AG04450 (cell line): ENCODE measurements at regions not wholly inside any gene's neighbourhood (a gene's known extent, or its start where the extent isn't known, plus 50 kb on each side); places are given as distances from the start of the nearest gene placed in this dataset.
"Not testable (repeated sequence)": the region's sequence is repeated elsewhere in the genome, so short reads cannot be mapped to it uniquely, and the experiment has no call there.

Source experiments
- CTCF ChIA-PET: fragments of 300-600, 350-600 bp; formaldehyde crosslinking; extraction: SDS; loops from one replicate; lab custom pipeline; 2022; ENCODE audit warnings: antibody characterized with exemption, inconsistent platforms; lab: Charles Lee
- POLR2A ChIA-PET: fragments of 350-600 bp; formaldehyde crosslinking; extraction: SDS; loops from one replicate; lab custom pipeline; 2021; ENCODE audit warnings: antibody characterized with exemption, inconsistent platforms; lab: Yijun Ruan, JAX
- DNase-seq: peaks from one replicate; pipeline ENCODE4 v3.0.0-alpha.2; 2011; ENCODE audit warnings: low read depth, low spot score
- H3K27ac ChIP-seq: one replicate; pipeline ENCODE4 v1.5.1; 2012; ENCODE audit warnings: low read depth, low read length, control low read depth
- H3K27me3 ChIP-seq: one replicate; pipeline ENCODE4 v1.6.0; 2012; ENCODE audit warnings: low read length; ENCODE audit not compliant: control insufficient read depth, insufficient read depth
- H3K4me3 ChIP-seq: 2 replicates; pipeline ENCODE4 v1.5.1; 2011; ENCODE audit warnings: mild to moderate bottlenecking, low read depth, low read length, control low read depth
- H3K9me3 ChIP-seq: 2 replicates; pipeline ENCODE4 v1.5.1; 2012; ENCODE audit warnings: low read length; ENCODE audit not compliant: control insufficient read depth, insufficient read depth
- TF ChIP-seq, protein P1 (sequence below): IDR thresholded peaks from 2 replicates; pipeline ENCODE4 v1.5.1; 2011; ENCODE audit warnings: low read depth, low read length, control low read depth, inconsistent platforms

DNA sequence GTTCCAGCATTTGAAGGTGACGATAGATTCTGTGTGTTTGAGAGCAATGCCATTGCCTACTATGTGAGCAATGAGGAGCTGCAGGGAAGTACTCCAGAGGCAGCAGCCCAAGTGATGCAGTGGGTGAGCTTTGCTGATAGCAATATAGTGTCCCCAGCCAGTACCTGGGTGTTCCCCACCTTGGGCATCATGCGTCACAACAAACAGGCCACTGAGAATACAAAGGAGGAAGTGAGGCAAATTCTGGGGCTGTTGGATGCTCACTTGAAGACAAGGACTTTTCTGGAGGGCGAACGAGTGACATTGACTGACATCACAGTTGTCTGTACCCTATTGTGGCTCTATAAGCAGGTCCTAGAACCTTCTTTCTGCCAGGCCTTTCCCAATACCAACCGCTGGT, 142.0 kb downstream of the PLS3 start:
- no peak for DNase-seq
- TF ChIP-seq, protein P1, sequence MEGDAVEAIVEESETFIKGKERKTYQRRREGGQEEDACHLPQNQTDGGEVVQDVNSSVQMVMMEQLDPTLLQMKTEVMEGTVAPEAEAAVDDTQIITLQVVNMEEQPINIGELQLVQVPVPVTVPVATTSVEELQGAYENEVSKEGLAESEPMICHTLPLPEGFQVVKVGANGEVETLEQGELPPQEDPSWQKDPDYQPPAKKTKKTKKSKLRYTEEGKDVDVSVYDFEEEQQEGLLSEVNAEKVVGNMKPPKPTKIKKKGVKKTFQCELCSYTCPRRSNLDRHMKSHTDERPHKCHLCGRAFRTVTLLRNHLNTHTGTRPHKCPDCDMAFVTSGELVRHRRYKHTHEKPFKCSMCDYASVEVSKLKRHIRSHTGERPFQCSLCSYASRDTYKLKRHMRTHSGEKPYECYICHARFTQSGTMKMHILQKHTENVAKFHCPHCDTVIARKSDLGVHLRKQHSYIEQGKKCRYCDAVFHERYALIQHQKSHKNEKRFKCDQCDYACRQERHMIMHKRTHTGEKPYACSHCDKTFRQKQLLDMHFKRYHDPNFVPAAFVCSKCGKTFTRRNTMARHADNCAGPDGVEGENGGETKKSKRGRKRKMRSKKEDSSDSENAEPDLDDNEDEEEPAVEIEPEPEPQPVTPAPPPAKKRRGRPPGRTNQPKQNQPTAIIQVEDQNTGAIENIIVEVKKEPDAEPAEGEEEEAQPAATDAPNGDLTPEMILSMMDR, result no peak
- POLR2A ChIA-PET, result no interaction called here
- Histone ChIP-seq H3K27ac (no peak overlapping the region), H3K4me3 (no peak overlapping the region), H3K9me3 (no peaks in the 10 kb centered on the region), H3K27me3 (no peaks in the 10 kb centered on the region)
- CTCF ChIA-PET, result interaction anchor here (1.1 kb wide), 1 partner anchor 12 kb away, joined by 3 read pairs; no protein-coding TSS in a partner anchor

DNA sequence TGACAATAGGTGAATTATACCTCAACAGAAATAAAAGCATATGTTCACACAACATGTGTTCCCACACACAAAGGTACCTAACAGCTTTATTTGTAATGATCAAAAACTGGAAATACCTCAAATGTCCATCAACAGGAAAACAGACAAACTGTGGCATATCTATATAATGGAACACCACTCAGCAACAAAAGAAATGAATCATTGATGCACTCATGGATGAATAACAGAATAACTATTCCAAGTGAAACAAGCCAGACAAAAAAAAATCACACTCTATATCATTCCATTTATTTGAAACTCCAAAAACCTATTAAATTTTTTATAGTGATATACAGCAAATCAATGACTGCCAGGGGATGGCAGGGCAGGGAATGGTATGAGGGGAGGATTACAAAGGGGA, 148.1 kb downstream of the PLS3 start:
- no peak for DNase-seq
- ChIA-PET POLR2A (no interaction called here), CTCF (no interaction called here)
- TF ChIP-seq, protein P1, result no peak
- no peaks in the 10 kb centered on the region for H3K9me3 ChIP-seq
- no peak overlapping the region for H3K27ac ChIP-seq
- no peak overlapping the region for H3K4me3 ChIP-seq
- no peaks in the 10 kb centered on the region for H3K27me3 ChIP-seq

DNA sequence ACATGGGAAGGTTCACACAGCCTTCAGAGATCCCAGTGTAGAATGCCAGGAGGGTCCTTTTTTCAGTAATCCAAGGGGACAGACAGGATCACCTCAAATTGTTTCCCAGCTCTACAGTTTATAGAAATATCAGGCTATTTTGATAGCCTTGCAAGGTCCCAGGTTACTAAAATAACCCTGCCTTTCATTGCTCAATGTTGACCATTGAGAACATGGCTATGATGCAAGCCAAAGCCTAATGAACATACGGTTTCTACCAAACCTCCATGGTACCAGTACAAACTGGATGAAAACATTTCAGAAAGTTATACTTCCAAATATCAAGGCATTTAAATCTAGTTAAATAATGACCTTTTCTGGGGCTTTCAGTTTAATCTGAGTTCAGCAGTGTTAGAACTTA, 151.5 kb downstream of the PLS3 start:
- DNase-seq, result no peak
- ChIA-PET CTCF (no interaction called here), POLR2A (no interaction called here)
- Histone ChIP-seq H3K27me3 (no peaks in the 10 kb centered on the region), H3K9me3 (no peaks in the 10 kb centered on the region), H3K4me3 (no peak overlapping the region), H3K27ac (no peak overlapping the region)
- TF ChIP-seq, protein P1, result no peak

DNA sequence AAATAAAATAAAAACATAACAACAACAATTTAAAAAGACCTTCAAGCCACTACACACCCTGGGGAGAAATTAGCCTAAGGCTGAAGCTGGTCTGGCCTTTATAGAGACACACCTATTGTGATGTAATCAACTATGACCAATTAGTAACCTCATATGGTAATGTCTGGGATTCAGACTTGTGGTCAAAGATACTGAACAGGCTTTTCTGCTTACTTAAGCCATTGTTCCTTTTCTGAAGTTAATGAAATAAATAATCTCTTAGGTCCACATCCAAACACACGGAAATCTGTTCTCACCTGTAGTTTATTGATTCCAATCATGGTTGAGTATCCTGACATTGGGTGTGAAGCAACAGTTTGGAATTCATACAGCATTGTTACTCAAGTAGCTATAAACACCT, 152.5 kb downstream of the PLS3 start:
- H3K9me3 ChIP-seq, result no peaks in the 10 kb centered on the region
- CTCF ChIA-PET, result no interaction called here
- POLR2A ChIA-PET, result no interaction called here
- H3K4me3 ChIP-seq, result no peak overlapping the region
- DNase-seq, result no peak
- H3K27me3 ChIP-seq, result no peaks in the 10 kb centered on the region
- TF ChIP-seq, protein P1, result no peak
- H3K27ac ChIP-seq, result no peak overlapping the region

DNA sequence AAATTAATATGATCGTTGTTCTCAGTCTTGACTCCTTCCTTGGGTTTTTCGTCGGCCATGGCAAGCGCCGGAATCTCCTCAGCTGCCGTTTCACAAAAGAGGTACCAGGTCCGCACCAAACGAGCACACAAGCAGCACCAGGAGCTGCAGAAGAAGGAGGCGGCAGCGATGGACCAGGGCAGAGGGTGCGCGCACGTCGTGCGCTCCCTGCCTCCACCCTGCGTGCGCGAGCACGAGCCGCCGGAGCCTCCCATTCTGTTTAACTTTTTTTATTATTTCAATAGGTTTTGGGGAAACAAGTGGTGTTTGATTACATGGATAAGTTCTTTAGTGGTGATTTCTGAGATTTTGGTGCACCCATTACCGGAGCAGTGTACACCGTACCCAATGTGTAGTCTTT, 158.2 kb downstream of the PLS3 start:
- Histone ChIP-seq H3K9me3 (no peaks in the 10 kb centered on the region), H3K4me3 (no peak overlapping the region), H3K27ac (no peak overlapping the region), H3K27me3 (no peaks in the 10 kb centered on the region)
- no peak for DNase-seq
- ChIA-PET CTCF (no interaction called here), POLR2A (no interaction called here)
- TF ChIP-seq, protein P1, result no peak

DNA sequence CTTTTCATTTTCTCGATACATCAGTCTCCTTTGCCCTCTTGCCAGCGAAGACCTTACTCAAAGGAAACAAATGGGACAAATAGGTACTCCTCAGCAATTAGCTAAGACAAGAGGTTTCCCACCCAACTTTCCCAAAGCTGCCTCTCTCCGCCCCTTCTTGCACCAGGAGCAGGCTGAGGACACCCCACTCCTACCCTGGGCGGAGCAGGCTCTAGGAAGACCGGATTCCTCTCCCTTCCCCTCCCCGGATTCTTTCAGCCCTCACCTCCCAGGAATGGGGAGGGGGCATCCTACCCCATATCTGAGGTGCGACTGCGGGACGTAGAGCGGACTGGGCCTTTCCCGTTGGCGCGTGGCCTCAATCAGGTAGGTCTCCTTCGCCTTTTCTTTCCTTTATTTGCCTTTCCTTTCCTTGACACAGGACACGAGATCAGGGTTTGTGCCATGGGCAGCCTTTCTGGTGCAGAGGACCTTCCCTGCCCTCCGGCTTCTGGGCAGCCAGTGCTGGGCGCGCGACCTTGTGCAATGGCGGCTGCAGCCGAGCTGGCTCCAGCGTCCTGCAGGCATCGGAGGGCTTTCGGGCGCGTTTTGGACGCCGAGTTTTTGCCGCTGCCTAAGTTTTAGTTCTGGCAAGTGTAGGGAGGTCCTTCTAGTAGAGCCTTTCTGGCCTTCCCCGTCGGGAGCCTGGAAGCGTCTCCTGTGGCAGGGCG, 161.9 kb downstream of the PLS3 start:
- H3K4me3 ChIP-seq, DNase-seq, CTCF ChIA-PET, H3K27ac ChIP-seq, POLR2A ChIA-PET, H3K27me3 ChIP-seq, H3K9me3 ChIP-seq: not testable (repeated sequence)

DNA sequence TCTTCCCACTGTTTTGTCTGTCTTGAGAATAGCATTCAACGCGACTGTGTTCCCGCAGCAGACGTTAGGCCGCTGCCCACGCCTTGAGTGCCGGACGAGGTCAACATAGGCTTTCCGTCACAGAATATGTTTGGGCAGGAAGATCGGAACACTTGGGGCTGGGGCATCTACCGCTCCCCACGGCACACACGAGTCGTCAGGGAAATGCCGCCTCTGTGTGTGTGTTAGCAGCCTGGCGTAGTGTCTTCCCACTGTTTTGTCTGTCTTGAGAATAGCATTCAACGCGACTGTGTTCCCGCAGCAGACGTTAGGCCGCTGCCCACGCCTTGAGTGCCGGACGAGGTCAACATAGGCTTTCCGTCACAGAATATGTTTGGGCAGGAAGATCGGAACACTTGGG, 164.4 kb downstream of the PLS3 start:
- H3K27ac ChIP-seq, H3K27me3 ChIP-seq, POLR2A ChIA-PET, H3K4me3 ChIP-seq, DNase-seq, CTCF ChIA-PET, H3K9me3 ChIP-seq: not testable (repeated sequence)
